GM12878 (cell line): ENCODE measurements at regions not wholly inside any gene's neighbourhood (a gene's known extent, or its start where the extent isn't known, plus 50 kb on each side); places are given as distances from the start of the nearest gene placed in this dataset.

Source experiments
- ATAC-seq: fragments of 200-7000 bp; cut with Tn5 transposase; 3 replicates; pipeline ENCODE4 v1.9.1; 2020; ENCODE audit warnings: mild to moderate bottlenecking, moderate library complexity
- BruUV-seq: library from RNA; stranded (reverse); fragments of 400-500 nt; replicated peaks from 2 replicates; lab custom pipeline; 2021; lab: Mats Ljungman, UMichigan
- CTCF ChIA-PET: fragments of 300-600 bp; sonication (Branson Sonifier 250); formaldehyde crosslinking; extraction: SDS; loops from one replicate; lab custom pipeline; 2021; ENCODE audit warnings: inconsistent platforms; lab: Yijun Ruan, JAX
- POLR2A ChIA-PET: fragments of 350-600 bp; formaldehyde crosslinking; extraction: SDS; loops from one replicate; lab custom pipeline; 2021; ENCODE audit warnings: inconsistent platforms; lab: Charles Lee
- RAD21 ChIA-PET: fragments of 300-600 bp; sonication (Branson Sonifier 250); formaldehyde crosslinking; loops from one replicate; lab custom pipeline; 2023; ENCODE audit warnings: antibody characterized with exemption; ENCODE audit not compliant: unreplicated experiment; lab: Charles Lee
- SMC1A ChIA-PET: fragments of 300-600 bp; sonication (Branson Sonifier 250); formaldehyde crosslinking; loops from one replicate; lab custom pipeline; 2023; ENCODE audit not compliant: unreplicated experiment, uncharacterized antibody; lab: Charles Lee
- DNase-seq: peaks from one replicate; pipeline ENCODE4 v3.0.0-alpha.2; 2011; ENCODE audit warnings: low read depth, low spot score
- FAIRE-seq: peaks from 3 replicates; lab custom pipeline; 2011; peaks lifted over from hg19 to GRCh38; lab: Jason Lieb, UNC
- H2AFZ ChIP-seq: 2 replicates; pipeline ENCODE4 v1.6.0; 2011; ENCODE audit warnings: low read depth, low read length, control low read depth; ENCODE audit not compliant: control insufficient read depth
- H3K27ac ChIP-seq: 2 replicates; pipeline ENCODE4 v1.5.1; 2011; ENCODE audit warnings: control low read depth; ENCODE audit not compliant: control insufficient read depth, insufficient read depth
- H3K27me3 ChIP-seq, 2 experiments: replicated peaks in 1 of 2; 2 replicates each; pipeline versions ENCODE4 v1.6.0 to v1.6.1; 2011; ENCODE audit warnings: low read length in 1 of 2; ENCODE audit not compliant: control insufficient read depth in 2 of 2, insufficient read depth in 2 of 2
- H3K36me3 ChIP-seq, 2 experiments: 2 replicates each; pipeline ENCODE4 v1.5.1; 2011; ENCODE audit warnings: low read length in 1 of 2; ENCODE audit not compliant: control insufficient read depth in 2 of 2, insufficient read depth in 2 of 2
- H3K4me1 ChIP-seq: 2 replicates; pipeline ENCODE4 v1.6.1; 2011; ENCODE audit warnings: mild to moderate bottlenecking, low read length, moderate library complexity, mixed read lengths; ENCODE audit not compliant: control insufficient read depth, insufficient read depth
- H3K4me2 ChIP-seq: 2 replicates; pipeline ENCODE4 v1.6.0; 2011; ENCODE audit warnings: control low read depth; ENCODE audit not compliant: control insufficient read depth, insufficient read depth
- H3K4me3 ChIP-seq: fragments of 200-600 bp; sonication (generic); 2 replicates; pipeline ENCODE4 v1.5.1; 2016
- H3K79me2 ChIP-seq: 2 replicates; pipeline ENCODE4 v1.6.0; 2011; ENCODE audit warnings: low read length; ENCODE audit not compliant: control insufficient read depth, insufficient read depth
- H3K9ac ChIP-seq: 2 replicates; pipeline ENCODE4 v1.8.0; 2011; ENCODE audit warnings: low read length, control low read depth, mixed read lengths; ENCODE audit not compliant: control insufficient read depth, insufficient read depth
- H3K9me3 ChIP-seq: replicated peaks from 3 replicates; pipeline ENCODE4 v1.5.1; 2011; ENCODE audit warnings: mild to moderate bottlenecking, low read length; ENCODE audit not compliant: control insufficient read depth, insufficient read depth
- H4K20me1 ChIP-seq: 2 replicates; pipeline ENCODE4 v1.6.0; 2011; ENCODE audit not compliant: control insufficient read depth, insufficient read depth
- BRCA1 ChIP-seq: IDR thresholded peaks from 2 replicates; pipeline ENCODE4 v1.6.1; 2011; ENCODE audit warnings: low read depth, low read length, improper control_type of control experiment
- CBX5 ChIP-seq: sonication (generic); IDR thresholded peaks from 2 replicates; pipeline ENCODE4 v1.6.1; 2016; ENCODE audit warnings: low read depth, moderate library complexity, mild to moderate bottlenecking, inconsistent platforms
- E2F8 ChIP-seq: fragments of 450-650 bp; IDR thresholded peaks from 2 replicates; pipeline ENCODE4 v1.6.1; 2018; ENCODE audit warnings: mild to moderate bottlenecking, low read depth, moderate library complexity; ENCODE audit not compliant: partially characterized antibody
- EED ChIP-seq: sonication (generic); IDR thresholded peaks from 2 replicates; pipeline ENCODE4 v1.6.1; 2016; ENCODE audit warnings: antibody characterized with exemption, low read depth
- PBX3 ChIP-seq: IDR thresholded peaks from 2 replicates; pipeline ENCODE4 v1.6.1; 2011; ENCODE audit warnings: mild to moderate bottlenecking, low read depth, low read length, moderate library complexity; ENCODE audit not compliant: insufficient replicate concordance
- SREBF2 ChIP-seq: IDR thresholded peaks from 2 replicates; pipeline ENCODE4 v1.6.1; 2012; ENCODE audit warnings: mild to moderate bottlenecking, low read length
- ZBED1 ChIP-seq: IDR thresholded peaks from 2 replicates; pipeline ENCODE4 v1.6.1; 2016; ENCODE audit warnings: borderline replicate concordance
- WGBS: methylation state at CpG from one replicate; pipeline ENCODE4 v1.1.6; 2016; ENCODE audit warnings: low lambda C conversion rate; ENCODE audit not compliant: insufficient replicate concordance, insufficient coverage; ENCODE audit errors: missing lambda C conversion rate; 5-methylcytosine and 5-hydroxymethylcytosine counted together
- in situ Hi-C: fragments of 300-500 bp; cut with MboI; formaldehyde crosslinking; loops from 9 replicates; pipeline ENCODE4 v1.14.3; 2018; ENCODE audit warnings: mixed read lengths
- intact Hi-C: fragments of 100-400 bp; cut with micrococcal nuclease; formaldehyde crosslinking; loops from one replicate; pipeline ENCODE4 v1.14.2; 2022; ENCODE audit not compliant: unreplicated experiment

GRCh38 chr1:87252406-87252805, 76.3 kb upstream of the LMO4 start:
- Histone ChIP-seq H2AFZ (no peak overlapping the region), H3K36me3 (no peaks in the 10 kb centered on the region), H3K27ac (no peak overlapping the region), H3K4me1 (no peaks in the 10 kb centered on the region), H3K4me2 (no peak overlapping the region), H3K27me3 (0 out of 4 replicates have a peak, but pooled peaks cover 0 to 1% of the 10 kb centered on the region in 2 experiments), H3K4me3 (no peak overlapping the region), H3K9me3 (no peaks in the 10 kb centered on the region; the same call in 1 of the 3 replicates), H4K20me1 (no peaks in the 10 kb centered on the region), H3K9ac (no peak overlapping the region), H3K79me2 (no peaks in the 10 kb centered on the region)
- DNase-seq = no peak
- ChIA-PET POLR2A (no interaction called here), RAD21 (interaction anchor here (1.2 kb wide), 1 partner anchor 12 kb away, joined by 3 read pairs; no protein-coding TSS in a partner anchor), SMC1A (interaction anchor here (0.5 to 2.1 kb wide), 3 partner anchors 9 to 20 kb away, joined by 3 to 7 read pairs (median 3); no protein-coding TSS in a partner anchor), CTCF (interaction anchor here (1.1 kb wide), 1 partner anchor 8 kb away, joined by 3 read pairs; no protein-coding TSS in a partner anchor)
- in situ Hi-C loops (no loop called here), intact Hi-C loops (no loop called here)
- FAIRE-seq = no peak
- 22% methylated on average over 2 of the region's 2 CpGs for WGBS
- TF ChIP-seq ZBED1 = no peak
- no peak for TF ChIP-seq PBX3
- no peak for TF ChIP-seq EED
- no peak for TF ChIP-seq E2F8
- no peak for TF ChIP-seq BRCA1
- TF ChIP-seq SREBF2 = no peak
- TF ChIP-seq CBX5 = no peak
- ATAC-seq = no peak
- BruUV-seq = no TSS peak
